IMR-90 (cell line): ENCODE measurements at regions not wholly inside any gene's neighbourhood (a gene's known extent, or its start where the extent isn't known, plus 50 kb on each side); places are given as distances from the start of the nearest gene placed in this dataset.

Experiments
- CEBPB ChIP-seq: IDR thresholded peaks from 2 replicates; pipeline ENCODE4 v1.6.1; 2012; ENCODE audit warnings: low read depth, low read length, improper control_type of control experiment
- CHD1 ChIP-seq: IDR thresholded peaks from 2 replicates; pipeline ENCODE4 v1.6.1; 2012; ENCODE audit warnings: low read depth, low read length, improper control_type of control experiment
- POLR2A ChIP-seq: IDR thresholded peaks from 2 replicates; pipeline ENCODE4 v1.6.1; 2012; ENCODE audit warnings: mild to moderate bottlenecking, low read depth, low read length
- RCOR1 ChIP-seq: IDR thresholded peaks from 2 replicates; pipeline ENCODE4 v1.6.1; 2012; ENCODE audit warnings: mild to moderate bottlenecking, low read length, improper control_type of control experiment; ENCODE audit not compliant: insufficient replicate concordance
- TF ChIP-seq, protein P1 (sequence below): conservative IDR thresholded peaks from 2 replicates; pipeline ENCODE4 v1.5.1; 2012; ENCODE audit warnings: mild to moderate bottlenecking, low read depth, low read length, improper control_type of control experiment

DNA sequence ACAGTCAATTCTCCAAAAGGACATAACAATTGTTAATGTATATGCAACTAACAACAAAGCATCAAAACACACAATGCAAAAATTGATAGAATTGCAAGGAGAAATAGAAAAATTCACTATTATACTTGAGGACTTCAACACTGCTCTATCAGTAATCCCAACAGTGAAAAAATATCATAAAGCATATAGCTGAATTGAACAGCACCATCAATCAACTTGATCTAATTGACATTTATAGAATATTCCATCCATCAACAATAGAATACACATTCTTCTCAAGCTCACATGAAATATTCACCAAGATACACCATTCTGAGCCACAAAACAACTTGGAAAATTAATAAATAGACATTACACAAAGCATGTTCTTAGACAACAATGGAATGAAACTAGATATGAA is 60.1 kb upstream of the ASXL3 start:
- TF ChIP-seq CHD1 = no peak
- TF ChIP-seq, protein P1, sequence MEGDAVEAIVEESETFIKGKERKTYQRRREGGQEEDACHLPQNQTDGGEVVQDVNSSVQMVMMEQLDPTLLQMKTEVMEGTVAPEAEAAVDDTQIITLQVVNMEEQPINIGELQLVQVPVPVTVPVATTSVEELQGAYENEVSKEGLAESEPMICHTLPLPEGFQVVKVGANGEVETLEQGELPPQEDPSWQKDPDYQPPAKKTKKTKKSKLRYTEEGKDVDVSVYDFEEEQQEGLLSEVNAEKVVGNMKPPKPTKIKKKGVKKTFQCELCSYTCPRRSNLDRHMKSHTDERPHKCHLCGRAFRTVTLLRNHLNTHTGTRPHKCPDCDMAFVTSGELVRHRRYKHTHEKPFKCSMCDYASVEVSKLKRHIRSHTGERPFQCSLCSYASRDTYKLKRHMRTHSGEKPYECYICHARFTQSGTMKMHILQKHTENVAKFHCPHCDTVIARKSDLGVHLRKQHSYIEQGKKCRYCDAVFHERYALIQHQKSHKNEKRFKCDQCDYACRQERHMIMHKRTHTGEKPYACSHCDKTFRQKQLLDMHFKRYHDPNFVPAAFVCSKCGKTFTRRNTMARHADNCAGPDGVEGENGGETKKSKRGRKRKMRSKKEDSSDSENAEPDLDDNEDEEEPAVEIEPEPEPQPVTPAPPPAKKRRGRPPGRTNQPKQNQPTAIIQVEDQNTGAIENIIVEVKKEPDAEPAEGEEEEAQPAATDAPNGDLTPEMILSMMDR = no peak
- no peak for TF ChIP-seq POLR2A
- TF ChIP-seq RCOR1 = no peak
- no peak for TF ChIP-seq CEBPB
